Fibroblast of peridontal ligament (primary cell): ENCODE measurements at regions not wholly inside any gene's neighbourhood (a gene's known extent, or its start where the extent isn't known, plus 50 kb on each side); places are given as distances from the start of the nearest gene placed in this dataset.

Experiments used
- DNase-seq: peaks from one replicate; pipeline ENCODE4 v3.0.0-alpha.2; 2010; ENCODE audit errors: extremely low read depth

GRCh38 chr10:111811517-111811916 is 372.0 kb downstream of the GPAM start:
- no peak for DNase-seq

GRCh38 chr10:111820471-111820870 is 363.1 kb downstream of the GPAM start:
- DNase-seq, result no peak

- no peak for DNase-seq
Observed at GRCh38 chr10:111821871-111822270, 361.7 kb downstream of the GPAM start.

GRCh38 chr10:111822661-111823060 is 360.9 kb downstream of the GPAM start:
- no peak for DNase-seq

GRCh38 chr10:111824128-111824527 is 359.4 kb downstream of the GPAM start:
- no peak for DNase-seq

- DNase-seq, result no peak
Observed at GRCh38 chr10:111830359-111830758, 353.2 kb downstream of the GPAM start.

GRCh38 chr10:111831058-111831457 is 352.5 kb downstream of the GPAM start:
- DNase-seq, result no peak

- DNase-seq, result no peak
Observed at GRCh38 chr10:111833251-111833650, 350.3 kb downstream of the GPAM start.

- DNase-seq, result peak; percentile 14
Observed at GRCh38 chr10:111835574-111835973, 348.0 kb downstream of the GPAM start.

GRCh38 chr10:111836064-111836463 is 347.5 kb downstream of the GPAM start:
- DNase-seq, result no peak

GRCh38 chr10:111836571-111836970 is 347.0 kb downstream of the GPAM start:
- DNase-seq, result peak; percentile 42

GRCh38 chr10:111837086-111837485 is 346.5 kb downstream of the GPAM start:
- no peak for DNase-seq

GRCh38 chr10:111837985-111838384 is 345.6 kb downstream of the GPAM start:
- DNase-seq, result no peak

GRCh38 chr10:111840546-111840945 is 343.0 kb downstream of the GPAM start:
- DNase-seq, result no peak

GRCh38 chr10:111852801-111853200 is 330.8 kb downstream of the GPAM start:
- no peak for DNase-seq

- DNase-seq, result no peak
Observed at GRCh38 chr10:111856631-111857030, 326.9 kb downstream of the GPAM start.

- no peak for DNase-seq
Observed at GRCh38 chr10:111865550-111865949, 318.0 kb downstream of the GPAM start.

GRCh38 chr10:111871458-111871857 is 312.1 kb downstream of the GPAM start:
- no peak for DNase-seq

- no peak for DNase-seq
Observed at GRCh38 chr10:111872591-111872990, 311.0 kb downstream of the GPAM start.

GRCh38 chr10:111873041-111873440 is 310.5 kb downstream of the GPAM start:
- DNase-seq, result no peak

- DNase-seq, result no peak
Observed at GRCh38 chr10:111873621-111874135, 309.9 kb downstream of the GPAM start.

GRCh38 chr10:111874576-111874975 is 309.0 kb downstream of the GPAM start:
- no peak for DNase-seq

GRCh38 chr10:111875725-111876124 is 307.8 kb downstream of the GPAM start:
- no peak for DNase-seq

- DNase-seq, result no peak
Observed at GRCh38 chr10:111877258-111877657, 306.3 kb downstream of the GPAM start.

GRCh38 chr10:111879969-111880368 is 303.6 kb downstream of the GPAM start:
- no peak for DNase-seq
